WTC11 (cell line): ENCODE measurements at regions not wholly inside any gene's neighbourhood (a gene's known extent, or its start where the extent isn't known, plus 50 kb on each side); places are given as distances from the start of the nearest gene placed in this dataset.

ENCODE experiments used
- ATAC-seq: fragments of 200-7000 bp; cut with Tn5 transposase; 2 replicates; pipeline ENCODE4 v1.10.0; 2021; ENCODE audit warnings: mild to moderate bottlenecking, moderate library complexity
- CTCF ChIA-PET: fragments of 300-600 bp; sonication (Branson Sonifier 250); formaldehyde crosslinking; loops from one replicate; lab custom pipeline; 2021; ENCODE audit warnings: antibody characterized with exemption; lab: Charles Lee
- POLR2A ChIA-PET: fragments of 350-600 bp; sonication (Branson Sonifier 250); formaldehyde crosslinking; loops from one replicate; lab custom pipeline; 2021; ENCODE audit warnings: antibody characterized with exemption; lab: Charles Lee
- DNase-seq: peaks from one replicate; pipeline ENCODE4 v3.0.0; 2021; ENCODE audit warnings: low spot score
- H3K27ac Mint-ChIP-seq: 2 replicates; pipeline ENCODE4 v1.8.0; 2021; ENCODE audit warnings: mixed read lengths
- H3K27me3 Mint-ChIP-seq: 2 replicates; pipeline ENCODE4 v1.8.0; 2021; ENCODE audit warnings: low read depth, mild to moderate bottlenecking, moderate library complexity, mixed read lengths
- H3K36me3 Mint-ChIP-seq: 2 replicates; pipeline ENCODE4 v1.8.0; 2021; ENCODE audit warnings: mixed read lengths
- H3K4me1 Mint-ChIP-seq: 2 replicates; pipeline ENCODE4 v1.8.0; 2022; ENCODE audit warnings: mixed read lengths
- H3K4me3 Mint-ChIP-seq: 2 replicates; pipeline ENCODE4 v1.8.0; 2021; ENCODE audit warnings: mild to moderate bottlenecking, moderate library complexity, mixed read lengths
- H3K9me3 Mint-ChIP-seq: 2 replicates; pipeline ENCODE4 v1.8.0; 2021; ENCODE audit warnings: mixed read lengths
- CREB1 ChIP-seq: sonication (generic); formaldehyde crosslinking; IDR thresholded peaks from 2 replicates; pipeline ENCODE4 v1.8.0; 2023; ENCODE audit warnings: mild to moderate bottlenecking, missing genetic modification reagents
- EMX1 ChIP-seq: fragments of 250-450 bp; sonication (Bioruptor Pico); IDR thresholded peaks from 2 replicates; pipeline ENCODE4 v1.8.0; 2021; ENCODE audit warnings: mild to moderate bottlenecking
- KAT7 ChIP-seq: sonication (generic); formaldehyde crosslinking; IDR thresholded peaks from 2 replicates; pipeline ENCODE4 v1.8.1; 2023; ENCODE audit warnings: missing genetic modification reagents, mild to moderate bottlenecking, borderline replicate concordance
- MYBL2 ChIP-seq: sonication (generic); formaldehyde crosslinking; IDR thresholded peaks from 2 replicates; pipeline ENCODE4 v1.8.1; 2023; ENCODE audit warnings: mild to moderate bottlenecking, moderate library complexity, missing genetic modification reagents
- RORB ChIP-seq: fragments of 250-450 bp; sonication (Bioruptor Pico); IDR thresholded peaks from 2 replicates; pipeline ENCODE4 v1.9.0; 2021; ENCODE audit warnings: mild to moderate bottlenecking
- SMAD3 ChIP-seq: sonication (generic); formaldehyde crosslinking; IDR thresholded peaks from 2 replicates; pipeline ENCODE4 v1.8.0; 2022; ENCODE audit warnings: missing genetic modification reagents, mild to moderate bottlenecking, borderline replicate concordance
- SMAD4 ChIP-seq: sonication (generic); formaldehyde crosslinking; IDR thresholded peaks from 2 replicates; pipeline ENCODE4 v1.8.0; 2022; ENCODE audit warnings: mild to moderate bottlenecking, missing genetic modification reagents
- SOX15 ChIP-seq: fragments of 250-450 bp; sonication (Bioruptor Pico); IDR thresholded peaks from 2 replicates; pipeline ENCODE4 v1.9.0; 2021; ENCODE audit warnings: mild to moderate bottlenecking
- ZBTB21 ChIP-seq: sonication (generic); formaldehyde crosslinking; IDR thresholded peaks from 2 replicates; pipeline ENCODE4 v1.8.1; 2023; ENCODE audit warnings: mild to moderate bottlenecking, missing genetic modification reagents, borderline replicate concordance
- ZNF121 ChIP-seq: sonication (generic); formaldehyde crosslinking; IDR thresholded peaks from 2 replicates; pipeline ENCODE4 v1.8.0; 2023; ENCODE audit warnings: missing genetic modification reagents
- ZNF138 ChIP-seq: sonication (generic); formaldehyde crosslinking; conservative IDR thresholded peaks from 2 replicates; pipeline ENCODE4 v1.8.1; 2022; ENCODE audit warnings: mild to moderate bottlenecking, moderate library complexity, missing genetic modification reagents
- ZNF423 ChIP-seq: fragments of 250-450 bp; sonication (Bioruptor Pico); IDR thresholded peaks from 2 replicates; pipeline ENCODE4 v2.1.2; 2022; ENCODE audit warnings: mild to moderate bottlenecking, moderate library complexity
- TF ChIP-seq, protein P1 (sequence below): sonication (generic); formaldehyde crosslinking; IDR thresholded peaks from 2 replicates; pipeline ENCODE4 v1.8.0; 2022; ENCODE audit warnings: missing genetic modification reagents
- TF ChIP-seq, protein P2 (sequence below): fragments of 250-450 bp; sonication (Bioruptor Pico); IDR thresholded peaks from 2 replicates; pipeline ENCODE4 v1.9.0; 2021; ENCODE audit warnings: mild to moderate bottlenecking
- TF ChIP-seq, protein P3 (sequence below): sonication (generic); formaldehyde crosslinking; IDR thresholded peaks from 2 replicates; pipeline ENCODE4 v1.8.1; 2022; ENCODE audit warnings: low read depth, missing genetic modification reagents, borderline replicate concordance
- TF ChIP-seq, protein P4 (sequence below): sonication (generic); formaldehyde crosslinking; IDR thresholded peaks from 2 replicates; pipeline ENCODE4 v1.8.1; 2023; ENCODE audit warnings: mild to moderate bottlenecking, missing genetic modification reagents, borderline replicate concordance
- TF ChIP-seq, protein P5 (sequence below): fragments of 250-450 bp; sonication (Bioruptor Pico); IDR thresholded peaks from 2 replicates; pipeline ENCODE4 v2.1.2; 2022; ENCODE audit warnings: mild to moderate bottlenecking, moderate library complexity

DNA sequence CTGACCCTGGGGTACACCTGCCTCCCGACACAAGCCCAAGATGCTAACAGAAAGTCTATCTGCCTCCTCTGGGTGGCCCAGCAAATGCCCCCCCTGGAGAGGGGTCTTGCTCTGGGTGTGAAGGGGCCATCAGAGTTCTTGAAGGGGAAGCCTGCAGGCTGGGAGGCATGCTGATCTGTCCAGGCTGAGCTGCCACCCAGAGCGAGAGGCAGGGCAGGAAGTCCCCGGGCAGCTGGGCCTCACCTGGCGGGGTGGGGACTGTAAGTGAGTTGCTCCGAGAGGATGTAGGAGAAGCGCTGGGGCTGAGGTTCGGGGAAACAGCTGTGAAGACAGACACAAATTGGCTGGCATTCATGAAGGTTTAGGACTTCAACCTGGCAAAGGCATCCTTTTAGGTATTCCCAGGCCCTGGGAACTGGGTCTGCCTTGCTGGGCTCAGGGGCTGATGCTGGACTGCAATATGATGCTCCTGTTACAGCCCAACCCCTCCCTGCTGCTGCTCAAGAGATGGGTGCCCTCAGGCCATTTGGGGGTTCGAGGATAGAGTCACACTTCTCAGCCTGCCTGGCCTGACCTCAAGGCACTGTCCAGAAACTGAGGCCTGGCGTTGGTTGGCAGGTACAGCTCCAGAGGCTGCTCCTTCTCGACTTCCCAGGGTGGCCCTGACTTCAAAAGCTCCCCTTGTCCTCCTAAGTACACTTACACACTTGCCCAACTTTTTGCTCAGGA is 60.2 kb upstream of the LYVE1 start:
- Mint-ChIP-seq H3K36me3 (no peaks in the 10 kb centered on the region), H3K27ac (no peak overlapping the region), H3K4me3 (no peak overlapping the region), H3K4me1 (peaks cover 9% of the 10 kb centered on the region; the same call in 1 of the 2 replicates), H3K9me3 (no peaks in the 10 kb centered on the region), H3K27me3 (no peaks in the 10 kb centered on the region)
- CTCF ChIA-PET = no interaction called here
- ATAC-seq = no peak
- POLR2A ChIA-PET = no interaction called here
- TF ChIP-seq MYBL2 (CRISPR knock-in tag) (no peak), KAT7 (CRISPR knock-in tag) (no peak), ZNF138 (CRISPR knock-in tag) (no peak), ZNF121 (CRISPR knock-in tag) (no peak), ZBTB21 (CRISPR knock-in tag) (no peak), SMAD3 (CRISPR knock-in tag) (no peak), SMAD4 (no peak), RORB (no peak), CREB1 (no peak)
- TF ChIP-seq, protein P1, sequence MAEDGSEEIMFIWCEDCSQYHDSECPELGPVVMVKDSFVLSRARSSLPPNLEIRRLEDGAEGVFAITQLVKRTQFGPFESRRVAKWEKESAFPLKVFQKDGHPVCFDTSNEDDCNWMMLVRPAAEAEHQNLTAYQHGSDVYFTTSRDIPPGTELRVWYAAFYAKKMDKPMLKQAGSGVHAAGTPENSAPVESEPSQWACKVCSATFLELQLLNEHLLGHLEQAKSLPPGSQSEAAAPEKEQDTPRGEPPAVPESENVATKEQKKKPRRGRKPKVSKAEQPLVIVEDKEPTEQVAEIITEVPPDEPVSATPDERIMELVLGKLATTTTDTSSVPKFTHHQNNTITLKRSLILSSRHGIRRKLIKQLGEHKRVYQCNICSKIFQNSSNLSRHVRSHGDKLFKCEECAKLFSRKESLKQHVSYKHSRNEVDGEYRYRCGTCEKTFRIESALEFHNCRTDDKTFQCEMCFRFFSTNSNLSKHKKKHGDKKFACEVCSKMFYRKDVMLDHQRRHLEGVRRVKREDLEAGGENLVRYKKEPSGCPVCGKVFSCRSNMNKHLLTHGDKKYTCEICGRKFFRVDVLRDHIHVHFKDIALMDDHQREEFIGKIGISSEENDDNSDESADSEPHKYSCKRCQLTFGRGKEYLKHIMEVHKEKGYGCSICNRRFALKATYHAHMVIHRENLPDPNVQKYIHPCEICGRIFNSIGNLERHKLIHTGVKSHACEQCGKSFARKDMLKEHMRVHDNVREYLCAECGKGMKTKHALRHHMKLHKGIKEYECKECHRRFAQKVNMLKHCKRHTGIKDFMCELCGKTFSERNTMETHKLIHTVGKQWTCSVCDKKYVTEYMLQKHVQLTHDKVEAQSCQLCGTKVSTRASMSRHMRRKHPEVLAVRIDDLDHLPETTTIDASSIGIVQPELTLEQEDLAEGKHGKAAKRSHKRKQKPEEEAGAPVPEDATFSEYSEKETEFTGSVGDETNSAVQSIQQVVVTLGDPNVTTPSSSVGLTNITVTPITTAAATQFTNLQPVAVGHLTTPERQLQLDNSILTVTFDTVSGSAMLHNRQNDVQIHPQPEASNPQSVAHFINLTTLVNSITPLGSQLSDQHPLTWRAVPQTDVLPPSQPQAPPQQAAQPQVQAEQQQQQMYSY = no peak
- TF ChIP-seq, protein P2, sequence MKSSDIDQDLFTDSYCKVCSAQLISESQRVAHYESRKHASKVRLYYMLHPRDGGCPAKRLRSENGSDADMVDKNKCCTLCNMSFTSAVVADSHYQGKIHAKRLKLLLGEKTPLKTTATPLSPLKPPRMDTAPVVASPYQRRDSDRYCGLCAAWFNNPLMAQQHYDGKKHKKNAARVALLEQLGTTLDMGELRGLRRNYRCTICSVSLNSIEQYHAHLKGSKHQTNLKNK (CRISPR knock-in tag) = no peak
- TF ChIP-seq, protein P3, sequence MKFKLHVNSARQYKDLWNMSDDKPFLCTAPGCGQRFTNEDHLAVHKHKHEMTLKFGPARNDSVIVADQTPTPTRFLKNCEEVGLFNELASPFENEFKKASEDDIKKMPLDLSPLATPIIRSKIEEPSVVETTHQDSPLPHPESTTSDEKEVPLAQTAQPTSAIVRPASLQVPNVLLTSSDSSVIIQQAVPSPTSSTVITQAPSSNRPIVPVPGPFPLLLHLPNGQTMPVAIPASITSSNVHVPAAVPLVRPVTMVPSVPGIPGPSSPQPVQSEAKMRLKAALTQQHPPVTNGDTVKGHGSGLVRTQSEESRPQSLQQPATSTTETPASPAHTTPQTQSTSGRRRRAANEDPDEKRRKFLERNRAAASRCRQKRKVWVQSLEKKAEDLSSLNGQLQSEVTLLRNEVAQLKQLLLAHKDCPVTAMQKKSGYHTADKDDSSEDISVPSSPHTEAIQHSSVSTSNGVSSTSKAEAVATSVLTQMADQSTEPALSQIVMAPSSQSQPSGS (CRISPR knock-in tag) = no peak
- TF ChIP-seq, protein P4, sequence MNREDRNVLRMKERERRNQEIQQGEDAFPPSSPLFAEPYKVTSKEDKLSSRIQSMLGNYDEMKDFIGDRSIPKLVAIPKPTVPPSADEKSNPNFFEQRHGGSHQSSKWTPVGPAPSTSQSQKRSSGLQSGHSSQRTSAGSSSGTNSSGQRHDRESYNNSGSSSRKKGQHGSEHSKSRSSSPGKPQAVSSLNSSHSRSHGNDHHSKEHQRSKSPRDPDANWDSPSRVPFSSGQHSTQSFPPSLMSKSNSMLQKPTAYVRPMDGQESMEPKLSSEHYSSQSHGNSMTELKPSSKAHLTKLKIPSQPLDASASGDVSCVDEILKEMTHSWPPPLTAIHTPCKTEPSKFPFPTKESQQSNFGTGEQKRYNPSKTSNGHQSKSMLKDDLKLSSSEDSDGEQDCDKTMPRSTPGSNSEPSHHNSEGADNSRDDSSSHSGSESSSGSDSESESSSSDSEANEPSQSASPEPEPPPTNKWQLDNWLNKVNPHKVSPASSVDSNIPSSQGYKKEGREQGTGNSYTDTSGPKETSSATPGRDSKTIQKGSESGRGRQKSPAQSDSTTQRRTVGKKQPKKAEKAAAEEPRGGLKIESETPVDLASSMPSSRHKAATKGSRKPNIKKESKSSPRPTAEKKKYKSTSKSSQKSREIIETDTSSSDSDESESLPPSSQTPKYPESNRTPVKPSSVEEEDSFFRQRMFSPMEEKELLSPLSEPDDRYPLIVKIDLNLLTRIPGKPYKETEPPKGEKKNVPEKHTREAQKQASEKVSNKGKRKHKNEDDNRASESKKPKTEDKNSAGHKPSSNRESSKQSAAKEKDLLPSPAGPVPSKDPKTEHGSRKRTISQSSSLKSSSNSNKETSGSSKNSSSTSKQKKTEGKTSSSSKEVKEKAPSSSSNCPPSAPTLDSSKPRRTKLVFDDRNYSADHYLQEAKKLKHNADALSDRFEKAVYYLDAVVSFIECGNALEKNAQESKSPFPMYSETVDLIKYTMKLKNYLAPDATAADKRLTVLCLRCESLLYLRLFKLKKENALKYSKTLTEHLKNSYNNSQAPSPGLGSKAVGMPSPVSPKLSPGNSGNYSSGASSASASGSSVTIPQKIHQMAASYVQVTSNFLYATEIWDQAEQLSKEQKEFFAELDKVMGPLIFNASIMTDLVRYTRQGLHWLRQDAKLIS (CRISPR knock-in tag) = no peak
- TF ChIP-seq, protein P5, sequence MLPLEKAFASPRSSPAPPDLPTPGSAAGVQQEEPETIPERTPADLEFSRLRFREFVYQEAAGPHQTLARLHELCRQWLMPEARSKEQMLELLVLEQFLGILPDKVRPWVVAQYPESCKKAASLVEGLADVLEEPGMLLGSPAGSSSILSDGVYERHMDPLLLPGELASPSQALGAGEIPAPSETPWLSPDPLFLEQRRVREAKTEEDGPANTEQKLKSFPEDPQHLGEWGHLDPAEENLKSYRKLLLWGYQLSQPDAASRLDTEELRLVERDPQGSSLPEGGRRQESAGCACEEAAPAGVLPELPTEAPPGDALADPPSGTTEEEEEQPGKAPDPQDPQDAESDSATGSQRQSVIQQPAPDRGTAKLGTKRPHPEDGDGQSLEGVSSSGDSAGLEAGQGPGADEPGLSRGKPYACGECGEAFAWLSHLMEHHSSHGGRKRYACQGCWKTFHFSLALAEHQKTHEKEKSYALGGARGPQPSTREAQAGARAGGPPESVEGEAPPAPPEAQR (CRISPR knock-in tag) = no peak
- TF ChIP-seq, all 79 proteins: peak for 0
- DNase-seq = no peak

DNA sequence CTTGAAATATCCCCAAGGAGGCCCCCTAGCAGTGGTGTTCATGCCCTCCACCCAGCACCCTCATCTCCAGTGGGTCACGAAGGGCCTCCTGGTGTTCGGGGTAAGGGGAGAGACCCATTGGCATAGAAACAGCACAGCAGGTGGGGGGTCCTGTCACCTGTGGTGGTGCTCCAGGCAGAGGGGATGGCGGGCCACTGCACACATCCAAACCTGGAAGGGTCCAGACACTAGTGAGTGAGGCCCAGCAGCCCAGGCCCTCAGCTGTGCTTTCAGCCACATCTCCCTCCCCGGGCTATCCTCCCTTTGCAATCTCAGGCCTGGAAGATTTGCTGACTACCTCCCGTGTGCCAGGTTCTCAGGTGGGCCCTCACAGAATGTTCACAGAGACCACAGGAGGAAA is 59.4 kb upstream of the LYVE1 start:
- no peak for ATAC-seq
- no peaks in the 10 kb centered on the region for H3K27me3 Mint-ChIP-seq
- H3K36me3 Mint-ChIP-seq = no peaks in the 10 kb centered on the region
- POLR2A ChIA-PET = no interaction called here
- CTCF ChIA-PET = no interaction called here
- H3K4me1 Mint-ChIP-seq = peaks cover 4% of the 10 kb centered on the region; the same call in 1 of the 2 replicates
- H3K9me3 Mint-ChIP-seq = no peaks in the 10 kb centered on the region
- H3K4me3 Mint-ChIP-seq = no peak overlapping the region
- TF ChIP-seq ZNF423 (CRISPR knock-in tag) = no peak
- no peak for TF ChIP-seq SOX15 (CRISPR knock-in tag)
- TF ChIP-seq EMX1 (CRISPR knock-in tag) = no peak
- TF ChIP-seq MYBL2 (CRISPR knock-in tag) = no peak
- TF ChIP-seq, protein P4 (CRISPR knock-in tag) = no peak
- no peak for DNase-seq
- H3K27ac Mint-ChIP-seq = no peak overlapping the region
